ENCODE measurements at regions not wholly inside any gene's neighbourhood (a gene's known extent, or its start where the extent isn't known, plus 50 kb on each side); places are given as distances from the start of the nearest gene placed in this dataset.

- Histone ChIP-seq H4K20me1 (ENCODE audit: insufficient read depth, low read length) (no peaks in the 10 kb centered on the region), H3K79me2 (ENCODE audit: low read length) (no peaks in the 10 kb centered on the region), H3K4me2 (ENCODE audit: low read depth, low read length) (no peak overlapping the region), H3K9me3 (replicated peaks; ENCODE audit: insufficient read depth, low read length) (no peaks in the 10 kb centered on the region), H2AFZ (ENCODE audit: low read length) (no peak overlapping the region), H3K27me3 (replicated peaks; ENCODE audit: insufficient read depth, low read length) (no peaks in the 10 kb centered on the region), H3K4me3 (ENCODE audit: low read length) (no peak overlapping the region), H3K36me3 (replicated peaks; ENCODE audit: insufficient read depth, low read length) (no peaks in the 10 kb centered on the region), H3K4me1 (ENCODE audit: low read length) (no peaks in the 10 kb centered on the region), H3K27ac (ENCODE audit: low read length) (no peak overlapping the region), H3F3A (ENCODE audit: insufficient read depth, low read length) (no peaks in the 10 kb centered on the region), H3K9ac (ENCODE audit: low read length) (no peak overlapping the region), H3K9me2 (replicated peaks; ENCODE audit: insufficient read depth, low read length) (no peaks in the 10 kb centered on the region)
- TF ChIP-seq, protein P1, sequence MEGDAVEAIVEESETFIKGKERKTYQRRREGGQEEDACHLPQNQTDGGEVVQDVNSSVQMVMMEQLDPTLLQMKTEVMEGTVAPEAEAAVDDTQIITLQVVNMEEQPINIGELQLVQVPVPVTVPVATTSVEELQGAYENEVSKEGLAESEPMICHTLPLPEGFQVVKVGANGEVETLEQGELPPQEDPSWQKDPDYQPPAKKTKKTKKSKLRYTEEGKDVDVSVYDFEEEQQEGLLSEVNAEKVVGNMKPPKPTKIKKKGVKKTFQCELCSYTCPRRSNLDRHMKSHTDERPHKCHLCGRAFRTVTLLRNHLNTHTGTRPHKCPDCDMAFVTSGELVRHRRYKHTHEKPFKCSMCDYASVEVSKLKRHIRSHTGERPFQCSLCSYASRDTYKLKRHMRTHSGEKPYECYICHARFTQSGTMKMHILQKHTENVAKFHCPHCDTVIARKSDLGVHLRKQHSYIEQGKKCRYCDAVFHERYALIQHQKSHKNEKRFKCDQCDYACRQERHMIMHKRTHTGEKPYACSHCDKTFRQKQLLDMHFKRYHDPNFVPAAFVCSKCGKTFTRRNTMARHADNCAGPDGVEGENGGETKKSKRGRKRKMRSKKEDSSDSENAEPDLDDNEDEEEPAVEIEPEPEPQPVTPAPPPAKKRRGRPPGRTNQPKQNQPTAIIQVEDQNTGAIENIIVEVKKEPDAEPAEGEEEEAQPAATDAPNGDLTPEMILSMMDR (IDR thresholded peaks at IDR 0.05; ENCODE audit: low read length), result no peak
- no peak for TF ChIP-seq EZH2phosphoT487 (IDR thresholded peaks at IDR 0.05; ENCODE audit: low read length)
- TF ChIP-seq EZH2 (optimal IDR thresholded peaks at IDR 0.05; ENCODE audit: low read depth, low read length), result no peak
- DNase-seq, result no peak
These were observed 118.8 kb upstream of the EPB41L3 start for GRCh38 chr18:5662586-5663090.

GRCh38 chr18:5661179-5661578 is 117.4 kb upstream of the EPB41L3 start:
- no peak overlapping the region for H3K4me3 ChIP-seq (ENCODE audit: low read length)
- no peaks in the 10 kb centered on the region for H3K79me2 ChIP-seq (ENCODE audit: low read length)
- H3K9me2 ChIP-seq (replicated peaks; ENCODE audit: insufficient read depth, low read length), result no peaks in the 10 kb centered on the region
- H2AFZ ChIP-seq (ENCODE audit: low read length), result no peak overlapping the region
- no peaks in the 10 kb centered on the region for H3K36me3 ChIP-seq (replicated peaks; ENCODE audit: insufficient read depth, low read length)
- H3K27ac ChIP-seq (ENCODE audit: low read length), result no peak overlapping the region
- no peaks in the 10 kb centered on the region for H3K9me3 ChIP-seq (replicated peaks; ENCODE audit: insufficient read depth, low read length)
- H4K20me1 ChIP-seq (ENCODE audit: insufficient read depth, low read length), result no peaks in the 10 kb centered on the region
- no peaks in the 10 kb centered on the region for H3K27me3 ChIP-seq (replicated peaks; ENCODE audit: insufficient read depth, low read length)
- H3K4me1 ChIP-seq (ENCODE audit: low read length), result no peaks in the 10 kb centered on the region
- H3K4me2 ChIP-seq (ENCODE audit: low read depth, low read length), result no peak overlapping the region
- no peak overlapping the region for H3K9ac ChIP-seq (ENCODE audit: low read length)
- no peak for DNase-seq
- TF ChIP-seq EZH2phosphoT487 (IDR thresholded peaks at IDR 0.05; ENCODE audit: low read length), result no peak
- TF ChIP-seq EZH2 (optimal IDR thresholded peaks at IDR 0.05; ENCODE audit: low read depth, low read length), result no peak
- TF ChIP-seq, protein P1 (IDR thresholded peaks at IDR 0.05; ENCODE audit: low read length), result no peak
- H3F3A ChIP-seq (ENCODE audit: insufficient read depth, low read length), result no peaks in the 10 kb centered on the region

DNA sequence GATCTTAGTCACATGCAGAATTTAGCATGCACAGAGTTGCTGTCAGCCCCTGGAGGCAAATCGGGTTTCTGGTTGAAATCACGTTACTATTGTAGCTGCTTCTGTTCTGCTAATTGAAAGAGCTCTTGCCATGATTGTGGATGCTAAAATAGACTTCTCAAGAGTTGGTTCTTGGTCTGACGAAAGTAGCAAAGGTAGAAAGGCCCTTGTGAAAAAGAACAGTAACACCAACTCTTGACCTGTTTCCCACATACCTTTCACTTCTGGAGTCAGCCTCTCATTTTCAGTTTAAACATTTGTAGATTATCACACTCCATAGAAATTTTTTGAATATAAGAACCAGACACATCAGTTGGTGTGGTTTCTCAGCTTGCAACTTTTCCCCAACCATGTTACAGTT is 110.0 kb upstream of the EPB41L3 start:
- no peaks in the 10 kb centered on the region for H3K36me3 ChIP-seq (replicated peaks; ENCODE audit: insufficient read depth, low read length)
- H2AFZ ChIP-seq (ENCODE audit: low read length), result no peak overlapping the region
- no peaks in the 10 kb centered on the region for H3K9me2 ChIP-seq (replicated peaks; ENCODE audit: insufficient read depth, low read length)
- no peak overlapping the region for H3K9ac ChIP-seq (ENCODE audit: low read length)
- no peak overlapping the region for H3K4me3 ChIP-seq (ENCODE audit: low read length)
- no peak overlapping the region for H3K27ac ChIP-seq (ENCODE audit: low read length)
- H3K4me2 ChIP-seq (ENCODE audit: low read depth, low read length), result no peak overlapping the region
- no peaks in the 10 kb centered on the region for H4K20me1 ChIP-seq (ENCODE audit: insufficient read depth, low read length)
- no peaks in the 10 kb centered on the region for H3F3A ChIP-seq (ENCODE audit: insufficient read depth, low read length)
- H3K79me2 ChIP-seq (ENCODE audit: low read length), result no peaks in the 10 kb centered on the region
- no peaks in the 10 kb centered on the region for H3K27me3 ChIP-seq (replicated peaks; ENCODE audit: insufficient read depth, low read length)
- TF ChIP-seq EZH2 (optimal IDR thresholded peaks at IDR 0.05; ENCODE audit: low read depth, low read length) (no peak), EZH2phosphoT487 (IDR thresholded peaks at IDR 0.05; ENCODE audit: low read length) (no peak)
- TF ChIP-seq, protein P1 (IDR thresholded peaks at IDR 0.05; ENCODE audit: low read length), result no peak
- no peak for DNase-seq
- H3K4me1 ChIP-seq (ENCODE audit: low read length), result no peaks in the 10 kb centered on the region
- no peaks in the 10 kb centered on the region for H3K9me3 ChIP-seq (replicated peaks; ENCODE audit: insufficient read depth, low read length)
